CD4-positive, alpha-beta T cell (primary cell): ENCODE measurements at regions not wholly inside any gene's neighbourhood (a gene's known extent, or its start where the extent isn't known, plus 50 kb on each side); places are given as distances from the start of the nearest gene placed in this dataset.

ENCODE experiments used
- ATAC-seq: fragments of 200-7000 bp; cut with Tn5 transposase; one replicate; pipeline ENCODE4 v1.10.0; 2022; ENCODE audit warnings: mild to moderate bottlenecking; ENCODE audit not compliant: poor library complexity
- CTCF ChIA-PET: fragments of 350-600 bp; sonication (Branson Sonifier 250); formaldehyde crosslinking; loops from one replicate; lab custom pipeline; 2021; ENCODE audit warnings: antibody characterized with exemption, inconsistent platforms; lab: Charles Lee
- POLR2A ChIA-PET: fragments of 350-600 bp; sonication (Branson Sonifier 250); formaldehyde crosslinking; loops from one replicate; lab custom pipeline; 2021; ENCODE audit warnings: antibody characterized with exemption, inconsistent platforms; lab: Charles Lee
- DNase-seq, 14 experiments: peaks; one replicate each; pipeline ENCODE4 v3.0.0-alpha.2; 2013 to 2020; ENCODE audit warnings: mixed read lengths in 2 of 14
- H3K27ac ChIP-seq, 2 donors: one replicate each; pipeline versions ENCODE4 v1.5.1 to v1.7.0; 2013; ENCODE audit warnings: low read length in 2 of 2, low read depth in 1 of 2, mild to moderate bottlenecking in 1 of 2
- H3K27me3 ChIP-seq, 2 experiments: 1 replicate in 1 of 2; 2 replicates in 1 of 2; pipeline versions ENCODE4 v1.6.1 to v1.7.0; 2013; ENCODE audit warnings: low read length in 2 of 2, control low read depth in 1 of 2, mild to moderate bottlenecking in 1 of 2, moderate library complexity in 1 of 2; ENCODE audit not compliant: insufficient read depth in 2 of 2, control insufficient read depth in 1 of 2
- H3K36me3 ChIP-seq: one replicate; pipeline ENCODE4 v1.6.1; 2013; ENCODE audit warnings: low read length, control low read depth; ENCODE audit not compliant: insufficient read depth
- H3K4me1 ChIP-seq: one replicate; pipeline ENCODE4 v1.6.1; 2013; ENCODE audit warnings: low read length, control low read depth; ENCODE audit not compliant: insufficient read depth
- H3K4me3 ChIP-seq: one replicate; pipeline ENCODE4 v1.5.1; 2013; ENCODE audit warnings: mild to moderate bottlenecking, low read length, moderate library complexity
- H3K9me3 ChIP-seq, 2 experiments: 1 replicate in 1 of 2; 2 replicates in 1 of 2; pipeline versions ENCODE4 v1.6.1 to v1.7.0; 2013; ENCODE audit warnings: low read length in 2 of 2, mild to moderate bottlenecking in 2 of 2, control low read depth in 1 of 2, moderate library complexity in 1 of 2; ENCODE audit not compliant: control insufficient read depth in 1 of 2, insufficient read depth in 1 of 2
- H3K27ac Mint-ChIP-seq: one replicate; pipeline ENCODE4 v1.8.0; 2020; ENCODE audit warnings: mixed read lengths
- H3K27me3 Mint-ChIP-seq: one replicate; pipeline ENCODE4 v1.8.0; 2021; ENCODE audit warnings: mixed read lengths
- H3K36me3 Mint-ChIP-seq: one replicate; pipeline ENCODE4 v1.8.0; 2021; ENCODE audit warnings: low read depth, mixed read lengths
- H3K4me1 Mint-ChIP-seq: one replicate; pipeline ENCODE4 v1.8.0; 2021; ENCODE audit warnings: low read depth, mixed read lengths
- H3K4me3 Mint-ChIP-seq: one replicate; pipeline ENCODE4 v1.8.0; 2020; ENCODE audit warnings: mild to moderate bottlenecking, mixed read lengths
- H3K9me3 Mint-ChIP-seq: one replicate; pipeline ENCODE4 v1.8.0; 2020; ENCODE audit warnings: mixed read lengths
- intact Hi-C, 2 experiments: fragments of 100-400 bp; cut with DNase I in 1 of 2; cut with micrococcal nuclease in 1 of 2; formaldehyde crosslinking; loops; one replicate each; pipeline versions ENCODE4 v1.15.1 to v1.9.0; 2023 to 2025; cut with DNase I, micrococcal nuclease
- TF ChIP-seq, protein P1 (sequence below): fragments of 200-600 bp; IDR thresholded peaks from one replicate; pipeline ENCODE4 v1.8.0; 2022; ENCODE audit warnings: antibody characterized with exemption, mild to moderate bottlenecking

DNA sequence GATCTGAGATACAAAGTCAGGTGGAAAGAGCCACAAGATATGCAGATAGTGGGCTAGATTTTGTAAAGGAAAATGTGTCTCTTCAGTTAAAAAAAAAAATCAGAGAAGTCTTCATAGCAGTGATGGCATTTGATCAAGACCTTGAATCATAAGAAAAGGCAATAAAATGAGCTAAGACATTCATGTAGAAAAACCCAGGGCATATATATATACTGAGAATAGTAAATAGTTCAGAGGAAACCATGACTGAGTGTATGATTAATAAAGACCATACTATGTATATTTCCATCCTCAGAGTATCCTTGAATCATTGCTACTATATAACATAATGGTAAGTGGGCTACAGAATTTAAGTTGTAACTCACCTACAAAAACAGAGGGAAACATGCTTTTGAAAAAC lies 321.7 kb upstream of the NR5A2 start:
- ATAC-seq (no peak), DNase-seq (no peak)
- H3K27ac ChIP-seq = no peak overlapping the region
- ChIA-PET POLR2A (no interaction called here), CTCF (no interaction called here)
- H3K4me1 ChIP-seq = no peaks in the 10 kb centered on the region
- peaks cover 0 to 3% of the 10 kb centered on the region in 2 experiments for H3K9me3 ChIP-seq
- H3K27me3 ChIP-seq = peaks cover 0 to 2% of the 10 kb centered on the region in 2 experiments
- Mint-ChIP-seq H3K27ac (no peak overlapping the region), H3K9me3 (peaks cover 2% of the 10 kb centered on the region), H3K4me3 (no peak overlapping the region), H3K4me1 (no peaks in the 10 kb centered on the region), H3K27me3 (peaks cover 22% of the 10 kb centered on the region), H3K36me3 (no peaks in the 10 kb centered on the region)
- H3K4me3 ChIP-seq = no peak overlapping the region
- H3K36me3 ChIP-seq = no peaks in the 10 kb centered on the region
- TF ChIP-seq, protein P1, sequence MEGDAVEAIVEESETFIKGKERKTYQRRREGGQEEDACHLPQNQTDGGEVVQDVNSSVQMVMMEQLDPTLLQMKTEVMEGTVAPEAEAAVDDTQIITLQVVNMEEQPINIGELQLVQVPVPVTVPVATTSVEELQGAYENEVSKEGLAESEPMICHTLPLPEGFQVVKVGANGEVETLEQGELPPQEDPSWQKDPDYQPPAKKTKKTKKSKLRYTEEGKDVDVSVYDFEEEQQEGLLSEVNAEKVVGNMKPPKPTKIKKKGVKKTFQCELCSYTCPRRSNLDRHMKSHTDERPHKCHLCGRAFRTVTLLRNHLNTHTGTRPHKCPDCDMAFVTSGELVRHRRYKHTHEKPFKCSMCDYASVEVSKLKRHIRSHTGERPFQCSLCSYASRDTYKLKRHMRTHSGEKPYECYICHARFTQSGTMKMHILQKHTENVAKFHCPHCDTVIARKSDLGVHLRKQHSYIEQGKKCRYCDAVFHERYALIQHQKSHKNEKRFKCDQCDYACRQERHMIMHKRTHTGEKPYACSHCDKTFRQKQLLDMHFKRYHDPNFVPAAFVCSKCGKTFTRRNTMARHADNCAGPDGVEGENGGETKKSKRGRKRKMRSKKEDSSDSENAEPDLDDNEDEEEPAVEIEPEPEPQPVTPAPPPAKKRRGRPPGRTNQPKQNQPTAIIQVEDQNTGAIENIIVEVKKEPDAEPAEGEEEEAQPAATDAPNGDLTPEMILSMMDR = no peak
- intact Hi-C loops = no loop called here

DNA sequence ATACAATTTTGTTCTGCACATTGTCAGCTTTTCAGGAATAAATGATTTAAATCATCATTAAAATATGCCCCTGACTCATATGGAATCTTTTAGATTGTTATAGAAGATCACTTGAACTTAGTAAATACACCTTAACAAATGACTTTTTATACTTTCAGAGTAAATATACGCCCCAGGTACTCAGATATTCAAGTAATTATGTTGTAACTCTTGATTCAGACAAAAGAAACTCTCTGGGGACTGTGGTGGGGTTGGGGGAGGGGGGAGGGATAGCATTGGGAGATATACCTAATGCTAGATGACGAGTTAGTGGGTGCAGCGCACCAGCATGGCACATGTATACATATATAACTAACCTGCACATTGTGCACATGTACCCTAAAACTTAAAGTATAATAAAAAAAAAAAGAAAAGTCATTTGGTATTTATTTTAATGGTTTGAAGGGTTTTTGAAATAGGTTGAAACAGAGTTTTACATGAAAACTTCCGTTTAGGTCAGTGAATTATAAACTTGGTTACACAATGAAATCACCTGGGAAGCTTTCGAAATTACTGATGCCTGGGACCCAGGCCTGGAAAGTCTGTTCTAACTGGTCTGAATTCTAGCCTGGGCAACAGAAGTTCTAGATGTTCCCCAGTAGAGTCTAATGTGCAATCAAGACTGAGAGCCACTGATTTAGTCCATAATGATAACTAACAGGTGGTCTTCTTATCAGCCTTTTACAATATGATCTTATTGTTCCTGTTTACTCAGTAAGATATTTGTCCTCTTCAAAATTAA lies 320.5 kb upstream of the NR5A2 start:
- Histone ChIP-seq H3K27me3 (peaks cover 0 to 2% of the 10 kb centered on the region in 2 experiments), H3K4me3 (no peak overlapping the region), H3K27ac (no peak overlapping the region), H3K9me3 (peaks cover under 1 to 11% of the 10 kb centered on the region in 2 experiments), H3K4me1 (no peaks in the 10 kb centered on the region), H3K36me3 (no peaks in the 10 kb centered on the region)
- ATAC-seq = no peak
- DNase-seq = no peak
- TF ChIP-seq, protein P1 = no peak
- Mint-ChIP-seq H3K9me3 (peaks cover 12% of the 10 kb centered on the region), H3K27me3 (peaks cover 30% of the 10 kb centered on the region), H3K27ac (no peak overlapping the region), H3K4me1 (no peaks in the 10 kb centered on the region), H3K4me3 (no peak overlapping the region), H3K36me3 (no peaks in the 10 kb centered on the region)
- intact Hi-C loops = no loop called here
- ChIA-PET CTCF (no interaction called here), POLR2A (no interaction called here)

DNA sequence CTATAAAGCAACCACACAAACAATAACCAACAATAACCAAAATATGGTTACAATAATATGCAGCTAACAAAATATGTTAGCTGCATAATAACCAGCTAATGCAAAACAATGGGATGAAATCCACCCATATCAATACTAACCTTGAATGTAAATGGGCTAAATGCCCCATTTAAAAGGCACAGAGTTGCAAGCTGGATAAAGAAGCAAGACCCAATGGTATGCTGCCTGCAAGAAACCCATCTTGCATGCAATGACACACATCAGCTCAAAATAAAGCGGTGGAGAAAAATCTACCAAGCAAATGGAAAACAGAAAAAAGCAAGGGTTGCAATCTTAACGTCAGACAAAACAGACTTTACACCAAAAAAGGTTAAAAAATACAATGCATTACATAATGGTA lies 316.5 kb upstream of the NR5A2 start:
- DNase-seq (no peak), ATAC-seq (no peak)
- H3K9me3 ChIP-seq = peaks cover 6 to 11% of the 10 kb centered on the region in 2 experiments
- Mint-ChIP-seq H3K9me3 (peaks cover 16% of the 10 kb centered on the region), H3K27ac (no peak overlapping the region), H3K4me3 (no peak overlapping the region), H3K27me3 (peaks cover 39% of the 10 kb centered on the region), H3K4me1 (no peaks in the 10 kb centered on the region), H3K36me3 (no peaks in the 10 kb centered on the region)
- no peaks in the 10 kb centered on the region for H3K4me1 ChIP-seq
- H3K36me3 ChIP-seq = no peaks in the 10 kb centered on the region
- peaks cover 0 to 2% of the 10 kb centered on the region in 2 experiments for H3K27me3 ChIP-seq
- no peak overlapping the region for H3K4me3 ChIP-seq
- TF ChIP-seq, protein P1 = no peak
- H3K27ac ChIP-seq = no peak overlapping the region
- ChIA-PET CTCF (no interaction called here), POLR2A (no interaction called here)
- intact Hi-C loops = no loop called here
